Left renal pelvis (tissue), 4 donors: ENCODE measurements at regions not wholly inside any gene's neighbourhood (a gene's known extent, or its start where the extent isn't known, plus 50 kb on each side); places are given as distances from the start of the nearest gene placed in this dataset.
"Not testable (repeated sequence)": the region's sequence is repeated elsewhere in the genome, so short reads cannot be mapped to it uniquely, and the experiment has no call there.

Source experiments
- DNase-seq, 4 donors: peaks; one replicate each; pipeline ENCODE4 v3.0.0-alpha.2; 2013; ENCODE audit warnings: low read depth in 4 of 4, low spot score in 3 of 4

DNA sequence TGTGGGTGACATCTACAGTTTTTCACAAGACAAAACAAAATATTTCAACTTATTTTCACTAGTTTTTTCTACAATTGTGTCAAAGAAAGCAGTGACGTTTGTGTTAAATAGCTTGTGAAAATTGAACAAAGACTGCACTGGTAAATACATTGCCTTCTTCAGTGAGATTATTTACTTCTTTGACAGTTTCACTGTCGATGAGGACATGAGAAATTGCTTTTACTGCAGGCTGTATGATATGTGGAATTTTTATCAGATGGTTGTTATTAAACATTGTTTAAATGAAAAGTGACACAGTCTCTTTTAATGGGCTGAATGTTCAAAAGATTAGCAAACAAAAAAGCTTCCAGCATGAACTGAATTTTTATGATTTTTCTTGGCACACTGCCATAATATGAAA, 773.9 kb upstream of the CADM2 start:
- no peak for DNase-seq

GRCh38 chr3:84194029-84194428, 764.8 kb upstream of the CADM2 start:
- DNase-seq, result no peak

- DNase-seq, result no peak
These were observed 749.3 kb upstream of the CADM2 start for GRCh38 chr3:84209474-84209873.

DNA sequence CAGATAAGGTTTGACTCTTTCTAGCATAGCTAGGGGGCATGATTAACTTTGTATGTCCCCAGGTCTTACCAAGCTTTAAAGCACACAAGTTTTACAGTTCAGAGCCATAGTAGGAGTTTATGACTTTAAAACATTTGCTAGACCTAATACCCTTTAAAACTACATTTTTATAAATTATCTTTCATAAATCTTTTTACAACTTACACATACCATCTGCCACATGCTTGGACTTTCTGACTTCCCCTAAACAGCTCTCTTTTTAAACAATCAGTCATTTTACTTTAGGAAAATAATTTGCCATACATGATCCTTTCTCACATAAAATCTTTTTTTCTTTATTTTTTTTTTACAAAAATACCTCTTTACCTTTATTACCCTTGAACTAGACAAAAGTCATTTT, 735.3 kb upstream of the CADM2 start:
- DNase-seq, result no peak

GRCh38 chr3:84224262-84224661, 734.5 kb upstream of the CADM2 start:
- no peak for DNase-seq

DNA sequence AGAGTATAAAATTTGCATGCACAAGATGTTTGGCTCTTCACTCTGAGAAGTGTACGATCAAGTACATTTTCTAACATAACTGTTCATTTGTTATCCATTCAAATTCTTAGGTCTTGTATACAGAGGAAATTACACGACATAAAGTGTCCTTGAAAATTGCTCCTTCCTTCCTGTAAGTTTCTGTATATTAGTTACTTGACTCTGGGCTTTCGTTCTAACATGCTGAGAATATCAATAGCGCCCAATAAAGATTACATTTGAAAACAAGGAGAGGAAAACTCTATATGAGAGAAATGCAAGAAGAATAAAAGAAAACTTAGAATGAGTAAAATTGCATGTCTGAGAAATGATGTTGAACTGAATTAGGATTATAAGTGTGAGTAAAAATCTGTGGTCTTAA, 722.5 kb upstream of the CADM2 start:
- no peak for DNase-seq

DNA sequence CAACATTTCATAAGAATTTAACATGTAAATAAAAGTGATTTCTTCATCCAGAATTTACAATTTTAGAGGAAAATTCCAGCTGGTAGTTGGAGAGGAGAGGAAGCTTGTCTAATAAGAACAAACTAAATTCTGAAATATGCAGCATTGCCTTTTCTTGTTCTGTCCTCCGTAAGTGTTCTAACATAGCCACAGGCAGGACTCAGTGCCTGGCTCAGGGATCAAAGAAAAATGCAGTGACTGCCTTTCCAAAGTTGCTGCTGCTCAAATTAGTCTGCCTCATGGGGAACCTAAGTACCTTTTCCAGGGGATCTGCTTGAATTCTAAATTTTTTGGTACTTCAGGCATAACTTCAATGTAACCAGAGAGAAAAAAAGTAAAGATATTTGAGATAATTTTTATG, 713.0 kb upstream of the CADM2 start:
- no peak for DNase-seq

GRCh38 chr3:84260596-84260995, 698.2 kb upstream of the CADM2 start:
- no peak for DNase-seq

DNA sequence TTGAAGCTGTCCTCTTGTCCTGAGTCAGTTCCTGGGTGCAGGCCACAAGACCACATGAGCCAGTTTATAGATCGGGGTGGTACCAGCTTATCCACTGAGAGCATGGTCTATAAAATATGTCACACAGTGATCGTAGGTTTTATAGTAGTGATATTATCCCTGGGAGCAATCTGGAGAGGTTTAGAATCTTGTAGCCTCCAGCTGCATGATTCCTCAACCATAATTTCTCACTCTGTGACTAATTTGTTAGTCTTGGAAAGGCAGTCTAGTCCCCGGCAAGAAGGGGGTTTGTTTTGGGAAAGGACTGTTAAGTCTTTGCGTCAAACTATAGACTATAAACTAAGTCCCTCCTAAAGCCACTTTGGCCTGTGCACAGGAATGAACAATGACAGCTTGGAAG, 693.0 kb upstream of the CADM2 start:
- no peak for DNase-seq

DNA sequence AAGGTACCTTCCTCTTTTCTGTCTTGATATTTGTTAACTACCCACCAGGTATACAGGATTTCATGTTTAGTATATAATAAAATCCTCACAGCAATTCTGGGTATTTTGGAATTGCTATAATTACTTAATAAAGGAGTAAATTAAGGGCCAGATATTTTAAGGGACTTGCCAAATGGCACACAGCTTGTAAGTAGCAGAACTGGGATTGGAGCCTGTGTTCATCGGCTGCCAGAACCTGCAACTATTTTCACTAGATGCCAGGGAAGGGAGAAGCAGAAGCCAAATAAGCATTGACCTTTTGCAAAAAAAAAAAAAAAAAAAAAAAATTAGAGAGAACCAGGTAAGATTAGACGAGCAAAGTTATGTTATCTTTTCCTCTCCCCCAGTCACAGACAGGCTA, 683.3 kb upstream of the CADM2 start:
- no peak for DNase-seq

- no peak for DNase-seq
These were observed 681.1 kb upstream of the CADM2 start for GRCh38 chr3:84277562-84278224.

GRCh38 chr3:84292128-84292527, 666.7 kb upstream of the CADM2 start:
- no peak for DNase-seq

DNA sequence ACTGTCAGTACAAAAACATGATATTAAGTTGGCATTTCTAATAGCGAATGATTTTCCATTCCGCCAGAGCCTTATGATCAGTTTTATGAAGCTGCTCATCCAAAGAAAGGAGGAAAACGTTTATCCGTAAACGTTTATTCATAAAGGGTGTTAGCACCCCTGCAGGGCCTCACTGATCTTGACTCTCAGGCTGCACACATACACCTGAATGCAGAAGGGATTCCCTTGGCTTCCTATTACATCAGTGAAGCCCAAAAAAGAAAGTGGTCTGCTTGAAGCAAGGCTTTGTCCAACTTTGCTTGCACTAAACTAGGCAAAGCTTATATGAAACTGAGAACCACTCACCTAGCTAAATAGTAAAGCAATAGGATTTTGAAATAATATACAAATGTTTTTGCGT, 659.5 kb upstream of the CADM2 start:
- no peak for DNase-seq

DNA sequence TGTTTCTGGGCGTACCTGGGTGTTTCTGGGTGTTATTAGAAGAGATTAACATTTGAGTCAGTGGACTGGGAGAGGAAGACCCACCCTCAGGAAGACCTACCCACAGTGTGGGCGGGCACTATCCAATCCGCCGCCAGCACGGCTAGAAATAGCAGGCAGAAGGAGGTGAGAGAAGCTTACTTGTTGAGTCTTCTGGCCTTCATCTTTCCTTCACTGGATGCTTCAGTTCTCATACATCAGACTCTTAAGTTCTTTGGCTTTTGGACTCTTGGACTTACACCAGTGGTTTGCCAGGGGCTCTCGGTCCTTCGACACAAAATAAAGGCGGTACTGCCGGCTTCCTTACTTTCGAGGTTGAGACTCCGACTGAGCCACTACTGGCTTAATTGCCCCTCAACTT, 654.6 kb upstream of the CADM2 start:
- DNase-seq, result no peak

GRCh38 chr3:84307339-84307738, 651.5 kb upstream of the CADM2 start:
- no peak for DNase-seq

DNA sequence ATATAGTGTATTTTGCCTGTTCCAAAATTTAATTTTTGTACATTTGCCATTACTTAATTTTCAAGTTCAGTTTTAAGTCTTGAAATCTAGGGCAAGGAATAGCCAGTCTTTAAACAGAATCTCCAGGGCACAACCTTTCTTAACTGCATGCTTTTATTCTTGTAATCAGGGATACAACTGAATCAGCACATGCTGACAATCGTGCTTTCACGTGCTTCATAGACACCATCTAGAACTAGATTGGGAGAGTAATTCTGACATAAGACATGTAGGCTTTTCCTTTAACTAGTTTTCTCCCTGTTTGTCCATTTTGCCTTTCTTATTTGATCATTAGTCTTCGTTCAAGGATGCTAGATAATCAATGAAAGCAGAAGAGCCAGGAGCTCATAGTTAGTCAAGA, 650.4 kb upstream of the CADM2 start:
- no peak for DNase-seq

- DNase-seq, result no peak
These were observed 640.4 kb upstream of the CADM2 start for GRCh38 chr3:84318273-84318809.

DNA sequence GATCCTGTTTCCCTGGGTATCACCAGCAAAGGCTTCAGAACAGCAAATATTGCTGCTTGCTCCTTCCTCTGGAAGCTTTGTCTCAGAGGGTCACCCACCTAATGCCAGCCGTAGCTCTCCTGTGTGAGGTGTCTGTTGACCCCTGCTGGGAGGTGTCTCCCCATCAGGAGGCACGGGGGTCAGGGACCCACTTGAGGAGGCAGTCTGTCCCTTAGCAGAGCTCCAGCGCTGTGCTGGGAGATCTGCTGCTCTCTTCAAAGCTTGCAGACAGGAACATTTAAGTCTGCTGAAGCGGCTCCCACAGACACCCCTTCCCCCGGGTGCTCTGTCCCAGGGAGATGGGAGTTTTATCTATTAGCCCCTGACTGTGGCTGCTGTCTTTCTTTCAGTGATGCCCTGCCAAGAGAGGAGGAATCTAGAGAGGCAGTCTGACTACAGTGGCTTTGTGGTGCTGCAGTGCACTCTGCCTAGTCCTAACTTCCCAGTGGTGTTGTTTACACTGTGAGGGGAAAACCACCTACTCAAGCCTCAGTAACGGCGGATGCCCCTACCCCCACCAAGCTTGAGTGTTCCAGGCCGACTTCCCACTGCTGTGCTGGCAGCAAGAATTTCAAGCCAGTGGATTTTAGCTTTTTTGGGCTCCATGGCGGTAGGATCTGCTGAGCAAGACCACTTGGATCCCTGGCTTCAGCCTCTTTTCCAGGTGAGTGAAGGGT, 593.1 kb upstream of the CADM2 start:
- not testable (repeated sequence) for DNase-seq
